Common myeloid progenitor, CD34-positive (primary cell): ENCODE measurements at regions not wholly inside any gene's neighbourhood (a gene's known extent, or its start where the extent isn't known, plus 50 kb on each side); places are given as distances from the start of the nearest gene placed in this dataset.

Experiments
- CTCF ChIA-PET: fragments of 350-600 bp; sonication (Branson Sonifier 250); formaldehyde crosslinking; loops from one replicate; lab custom pipeline; 2021; ENCODE audit warnings: antibody characterized with exemption; lab: Charles Lee
- POLR2A ChIA-PET: fragments of 350-600 bp; sonication (Branson Sonifier 250); formaldehyde crosslinking; loops from one replicate; lab custom pipeline; 2021; ENCODE audit warnings: antibody characterized with exemption; lab: Charles Lee
- DNase-seq, 3 donors: peaks; one replicate each; pipeline versions ENCODE4 v3.0.0 to v3.0.0-alpha.2; 2013
- H3K27ac ChIP-seq, 2 experiments: 1 replicate in 1 of 2; 2 replicates in 1 of 2; pipeline ENCODE4 v1.7.0; 2013; ENCODE audit warnings: inconsistent platforms in 2 of 2, low read length in 2 of 2, mild to moderate bottlenecking in 2 of 2, low read depth in 1 of 2, moderate library complexity in 1 of 2; ENCODE audit not compliant: severe bottlenecking in 2 of 2, insufficient read depth in 1 of 2, poor library complexity in 1 of 2
- H3K27me3 ChIP-seq, 5 experiments: replicated peaks in 2 of 5; 1 replicate in 3 of 5; 2 replicates in 2 of 5; pipeline versions ENCODE4 v1.6.1 to v1.7.0; 2013; ENCODE audit warnings: low read length in 4 of 5, mild to moderate bottlenecking in 2 of 5, moderate library complexity in 2 of 5, inconsistent platforms in 1 of 5; ENCODE audit not compliant: insufficient read depth in 5 of 5, control insufficient read depth in 4 of 5
- H3K36me3 ChIP-seq, 4 experiments: 1 replicate in 2 of 4; 2 replicates in 2 of 4; pipeline versions ENCODE4 v1.6.1 to v1.7.0; 2013; ENCODE audit warnings: low read length in 3 of 4, control low read depth in 1 of 4, mild to moderate bottlenecking in 1 of 4; ENCODE audit not compliant: control insufficient read depth in 4 of 4, insufficient read depth in 4 of 4
- H3K4me1 ChIP-seq, 4 experiments: 1 replicate in 3 of 4; 2 replicates in 1 of 4; pipeline versions ENCODE4 v1.6.1 to v1.7.1; 2013; ENCODE audit warnings: low read length in 3 of 4, mild to moderate bottlenecking in 3 of 4, control low read depth in 1 of 4, inconsistent platforms in 1 of 4, moderate library complexity in 1 of 4; ENCODE audit not compliant: control insufficient read depth in 4 of 4, insufficient read depth in 4 of 4; ENCODE audit errors: control extremely low read depth in 1 of 4
- H3K4me3 ChIP-seq, 7 experiments: 1 replicate in 4 of 7; 2 replicates in 3 of 7; pipeline versions ENCODE4 v1.5.1 to v1.7.0; 2013; ENCODE audit warnings: mild to moderate bottlenecking in 7 of 7, low read length in 6 of 7, moderate library complexity in 6 of 7, inconsistent platforms in 2 of 7, low read depth in 2 of 7, control low read depth in 1 of 7; ENCODE audit not compliant: insufficient read depth in 4 of 7, control insufficient read depth in 1 of 7; ENCODE audit errors: extremely low read depth in 1 of 7
- H3K9me3 ChIP-seq, 5 experiments: 1 replicate in 4 of 5; 2 replicates in 1 of 5; pipeline versions ENCODE4 v1.6.1 to v1.7.1; 2013; ENCODE audit warnings: low read length in 4 of 5, mild to moderate bottlenecking in 2 of 5, inconsistent platforms in 1 of 5, low read depth in 1 of 5, moderate library complexity in 1 of 5; ENCODE audit not compliant: control insufficient read depth in 4 of 5, insufficient read depth in 2 of 5; ENCODE audit errors: control extremely low read depth in 1 of 5
- WGBS: methylation state at CpG from one replicate; pipeline ENCODE4 v1.1.5; 2013; ENCODE audit not compliant: insufficient coverage; 5-methylcytosine and 5-hydroxymethylcytosine counted together

GRCh38 chr20:48433178-48433577 lies 394.6 kb downstream of the PREX1 start:
- DNase-seq = no peak
- peaks cover 0 to 2% (median 1%) of the 10 kb centered on the region in 5 experiments for H3K9me3 ChIP-seq
- no peak overlapping the region for H3K4me3 ChIP-seq
- peaks cover 0 to 16% (median 0%) of the 10 kb centered on the region in 5 experiments for H3K27me3 ChIP-seq
- POLR2A ChIA-PET = no interaction called here
- 86% methylated on average over 1 of the region's 4 CpGs for WGBS
- H3K36me3 ChIP-seq = no peaks in the 10 kb centered on the region
- H3K4me1 ChIP-seq = no peaks in the 10 kb centered on the region
- CTCF ChIA-PET = no interaction called here
- no peak overlapping the region for H3K27ac ChIP-seq

DNA sequence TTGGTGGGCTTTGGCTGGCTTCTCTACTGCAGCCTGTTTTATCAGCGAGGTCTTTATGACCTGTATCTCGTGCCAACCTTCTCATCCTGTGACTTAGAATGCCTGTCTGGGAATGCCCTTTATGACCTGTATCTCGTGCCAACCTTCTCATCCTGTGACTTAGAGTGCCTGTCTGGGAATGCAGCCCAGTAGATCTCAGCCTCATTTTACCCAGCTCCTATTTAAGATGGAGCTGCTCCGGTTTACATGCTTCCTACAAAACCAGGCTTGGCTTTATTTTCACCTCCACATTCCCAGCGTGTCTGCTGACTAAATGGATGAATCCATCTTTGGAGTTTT lies 395.3 kb downstream of the PREX1 start:
- ChIA-PET POLR2A (no interaction called here), CTCF (no interaction called here)
- H3K27ac ChIP-seq = no peak overlapping the region
- no peak for DNase-seq
- peaks cover 0 to 2% (median 0%) of the 10 kb centered on the region in 5 experiments for H3K9me3 ChIP-seq
- H3K36me3 ChIP-seq = no peaks in the 10 kb centered on the region
- H3K4me1 ChIP-seq = no peaks in the 10 kb centered on the region
- H3K4me3 ChIP-seq = no peak overlapping the region
- peaks cover 0 to 19% (median 0%) of the 10 kb centered on the region in 5 experiments for H3K27me3 ChIP-seq
- 100% methylated on average over 3 of the region's 5 CpGs for WGBS

- no peak overlapping the region for H3K4me3 ChIP-seq
- CTCF ChIA-PET = no interaction called here
- no peak overlapping the region for H3K27ac ChIP-seq
- peaks cover 0 to 2% (median 0%) of the 10 kb centered on the region in 5 experiments for H3K9me3 ChIP-seq
- H3K27me3 ChIP-seq = peaks cover 0 to 19% (median 0%) of the 10 kb centered on the region in 5 experiments
- no peaks in the 10 kb centered on the region for H3K36me3 ChIP-seq
- DNase-seq = no peak
- 64% methylated on average over 7 of the region's 9 CpGs for WGBS
- no peaks in the 10 kb centered on the region for H3K4me1 ChIP-seq
- POLR2A ChIA-PET = no interaction called here
Observed at GRCh38 chr20:48431653-48432493, 395.9 kb downstream of the PREX1 start.

GRCh38 chr20:48426630-48427029 lies 401.2 kb downstream of the PREX1 start:
- CTCF ChIA-PET = no interaction called here
- H3K36me3 ChIP-seq = no peaks in the 10 kb centered on the region
- POLR2A ChIA-PET = no interaction called here
- H3K4me1 ChIP-seq = no peaks in the 10 kb centered on the region
- WGBS = 86% methylated on average over 1 of the region's 1 CpG
- H3K27ac ChIP-seq = no peak overlapping the region
- peaks cover 0 to 15% (median 0%) of the 10 kb centered on the region in 5 experiments for H3K27me3 ChIP-seq
- DNase-seq = no peak
- H3K9me3 ChIP-seq = peaks cover 0 to 1% (median 0%) of the 10 kb centered on the region in 5 experiments
- H3K4me3 ChIP-seq = no peak overlapping the region

DNA sequence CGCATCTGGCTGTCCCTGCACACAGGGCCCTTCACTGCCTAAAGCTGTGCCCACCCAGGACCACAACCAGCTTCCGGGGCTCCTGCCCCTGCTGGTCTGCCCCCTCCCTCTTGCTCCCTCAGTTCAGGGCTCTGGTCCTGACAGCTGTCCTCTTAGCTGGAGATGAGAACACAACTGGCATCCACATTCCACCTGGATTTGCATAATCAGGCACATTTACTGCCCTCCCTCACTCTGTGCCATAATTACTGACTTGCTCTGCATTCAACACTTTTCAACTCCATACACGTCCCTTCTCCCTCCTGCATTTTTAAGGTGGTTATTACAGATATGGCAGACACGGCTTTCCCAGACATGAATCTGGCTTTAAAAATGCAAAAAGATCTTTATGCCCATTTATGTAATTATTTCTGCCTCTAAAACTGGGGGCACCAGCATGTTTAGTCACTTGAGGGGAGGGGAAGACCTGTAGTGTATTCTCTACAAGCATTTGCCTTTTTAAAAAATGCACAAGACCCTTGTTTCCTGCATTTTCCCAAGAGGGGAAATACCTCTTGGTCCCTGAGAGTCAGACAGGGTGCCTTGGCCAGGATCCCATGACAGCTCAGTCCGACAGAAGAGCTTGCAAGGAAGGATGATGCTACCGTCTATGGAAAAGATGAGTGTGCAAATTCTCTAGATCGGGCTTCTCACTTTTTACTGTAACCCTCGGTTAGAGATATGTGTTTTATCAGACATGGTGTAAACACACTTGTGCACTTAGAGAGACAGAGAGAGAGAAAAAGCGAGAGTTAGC lies 401.8 kb downstream of the PREX1 start:
- 80% methylated on average over 4 of the region's 9 CpGs for WGBS
- CTCF ChIA-PET = no interaction called here
- POLR2A ChIA-PET = no interaction called here

DNA sequence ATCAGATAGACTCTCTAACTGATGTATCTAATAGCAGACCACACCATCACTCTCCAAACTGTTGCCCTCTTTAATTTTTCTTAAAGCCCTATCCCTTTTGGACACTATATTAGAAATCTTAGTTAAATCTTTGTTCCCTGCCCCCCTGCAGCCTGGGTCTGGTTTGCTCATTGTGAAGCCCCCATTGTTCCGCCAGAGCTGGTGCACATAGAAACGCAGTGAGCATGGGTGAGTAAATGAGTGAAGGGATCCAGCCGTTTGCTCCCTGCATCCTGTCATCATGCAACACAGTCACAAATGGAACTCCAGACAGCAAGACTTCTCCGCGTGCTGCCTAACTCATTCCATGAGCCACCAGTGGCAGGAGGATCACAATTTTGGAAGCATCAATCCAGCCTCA lies 402.5 kb downstream of the PREX1 start:
- Histone ChIP-seq H3K4me1 (no peaks in the 10 kb centered on the region), H3K9me3 (peaks cover 0 to 1% (median 0%) of the 10 kb centered on the region in 5 experiments), H3K27me3 (peaks cover 0 to 15% (median 4%) of the 10 kb centered on the region in 5 experiments), H3K27ac (no peak overlapping the region), H3K36me3 (no peaks in the 10 kb centered on the region), H3K4me3 (no peak overlapping the region)
- DNase-seq = no peak
- WGBS = 80% methylated on average over 2 of the region's 5 CpGs
- ChIA-PET CTCF (no interaction called here), POLR2A (no interaction called here)

More for the DNA sequence above, 401.8 kb downstream of the PREX1 start:
- Histone ChIP-seq H3K27me3 (peaks cover 0 to 15% (median 3%) of the 10 kb centered on the region in 5 experiments), H3K27ac (no peak overlapping the region), H3K4me1 (no peaks in the 10 kb centered on the region), H3K36me3 (no peaks in the 10 kb centered on the region), H3K9me3 (peaks cover 0 to 1% (median 0%) of the 10 kb centered on the region in 5 experiments), H3K4me3 (no peak overlapping the region)
- no peak for DNase-seq
